WTC11 (cell line): ENCODE measurements at regions not wholly inside any gene's neighbourhood (a gene's known extent, or its start where the extent isn't known, plus 50 kb on each side); places are given as distances from the start of the nearest gene placed in this dataset.

Experiments
- ATAC-seq: fragments of 200-7000 bp; cut with Tn5 transposase; 2 replicates; pipeline ENCODE4 v1.10.0; 2021; ENCODE audit warnings: mild to moderate bottlenecking, moderate library complexity
- CTCF ChIA-PET: fragments of 300-600 bp; sonication (Branson Sonifier 250); formaldehyde crosslinking; loops from one replicate; lab custom pipeline; 2021; ENCODE audit warnings: antibody characterized with exemption; lab: Charles Lee
- POLR2A ChIA-PET: fragments of 350-600 bp; sonication (Branson Sonifier 250); formaldehyde crosslinking; loops from one replicate; lab custom pipeline; 2021; ENCODE audit warnings: antibody characterized with exemption; lab: Charles Lee
- DNase-seq: peaks from one replicate; pipeline ENCODE4 v3.0.0; 2021; ENCODE audit warnings: low spot score
- H3K27ac Mint-ChIP-seq: 2 replicates; pipeline ENCODE4 v1.8.0; 2021; ENCODE audit warnings: mixed read lengths
- H3K27me3 Mint-ChIP-seq: 2 replicates; pipeline ENCODE4 v1.8.0; 2021; ENCODE audit warnings: low read depth, mild to moderate bottlenecking, moderate library complexity, mixed read lengths
- H3K36me3 Mint-ChIP-seq: 2 replicates; pipeline ENCODE4 v1.8.0; 2021; ENCODE audit warnings: mixed read lengths
- H3K4me1 Mint-ChIP-seq: 2 replicates; pipeline ENCODE4 v1.8.0; 2022; ENCODE audit warnings: mixed read lengths
- H3K4me3 Mint-ChIP-seq: 2 replicates; pipeline ENCODE4 v1.8.0; 2021; ENCODE audit warnings: mild to moderate bottlenecking, moderate library complexity, mixed read lengths
- H3K9me3 Mint-ChIP-seq: 2 replicates; pipeline ENCODE4 v1.8.0; 2021; ENCODE audit warnings: mixed read lengths
- AR ChIP-seq: fragments of 250-450 bp; sonication (Bioruptor Pico); IDR thresholded peaks from 2 replicates; pipeline ENCODE4 v1.9.0; 2021; ENCODE audit warnings: mild to moderate bottlenecking
- CREM ChIP-seq: sonication (generic); formaldehyde crosslinking; IDR thresholded peaks from 2 replicates; pipeline ENCODE4 v1.8.1; 2022; ENCODE audit warnings: mild to moderate bottlenecking, missing genetic modification reagents, moderate library complexity
- EMX1 ChIP-seq: fragments of 250-450 bp; sonication (Bioruptor Pico); IDR thresholded peaks from 2 replicates; pipeline ENCODE4 v1.8.0; 2021; ENCODE audit warnings: mild to moderate bottlenecking
- ERG ChIP-seq: fragments of 250-450 bp; sonication (Bioruptor Pico); IDR thresholded peaks from 2 replicates; pipeline ENCODE4 v1.8.0; 2021; ENCODE audit warnings: mild to moderate bottlenecking
- ESRRA ChIP-seq: sonication (generic); formaldehyde crosslinking; IDR thresholded peaks from 2 replicates; pipeline ENCODE4 v1.8.1; 2022; ENCODE audit warnings: mild to moderate bottlenecking, missing genetic modification reagents, borderline replicate concordance
- GABPB1 ChIP-seq: sonication (generic); formaldehyde crosslinking; IDR thresholded peaks from 2 replicates; pipeline ENCODE4 v1.8.1; 2023; ENCODE audit warnings: mild to moderate bottlenecking, missing genetic modification reagents
- GRHL2 ChIP-seq: fragments of 250-450 bp; sonication (Bioruptor Pico); IDR thresholded peaks from 2 replicates; pipeline ENCODE4 v1.8.0; 2022; ENCODE audit warnings: mild to moderate bottlenecking, moderate library complexity; ENCODE audit not compliant: insufficient replicate concordance, severe bottlenecking
- IRF2 ChIP-seq: sonication (generic); formaldehyde crosslinking; IDR thresholded peaks from 2 replicates; pipeline ENCODE4 v1.8.0; 2022; ENCODE audit warnings: low read depth, missing genetic modification reagents, borderline replicate concordance
- MLX ChIP-seq: sonication (generic); formaldehyde crosslinking; IDR thresholded peaks from 2 replicates; pipeline ENCODE4 v1.8.1; 2023; ENCODE audit warnings: mild to moderate bottlenecking, missing genetic modification reagents, moderate library complexity
- TCF7 ChIP-seq: sonication (generic); formaldehyde crosslinking; IDR thresholded peaks from 2 replicates; pipeline ENCODE4 v1.8.0; 2022; ENCODE audit warnings: mild to moderate bottlenecking, low read depth, missing genetic modification reagents, moderate library complexity
- ZNF138 ChIP-seq: sonication (generic); formaldehyde crosslinking; conservative IDR thresholded peaks from 2 replicates; pipeline ENCODE4 v1.8.1; 2022; ENCODE audit warnings: mild to moderate bottlenecking, moderate library complexity, missing genetic modification reagents
- ZNF512 ChIP-seq: sonication (generic); formaldehyde crosslinking; IDR thresholded peaks from 2 replicates; pipeline ENCODE4 v1.8.1; 2022; ENCODE audit warnings: missing genetic modification reagents, borderline replicate concordance
- TF ChIP-seq, protein P1 (sequence below): sonication (generic); formaldehyde crosslinking; IDR thresholded peaks from 2 replicates; pipeline ENCODE4 v1.8.0; 2023; ENCODE audit warnings: mild to moderate bottlenecking, missing genetic modification reagents
- TF ChIP-seq, protein P2 (sequence below): sonication (generic); formaldehyde crosslinking; IDR thresholded peaks from 2 replicates; pipeline ENCODE4 v1.8.0; 2022; ENCODE audit warnings: mild to moderate bottlenecking, missing genetic modification reagents
- TF ChIP-seq, protein P3 (sequence below): sonication (generic); formaldehyde crosslinking; IDR thresholded peaks from 2 replicates; pipeline ENCODE4 v1.8.1; 2023; ENCODE audit warnings: mild to moderate bottlenecking, missing genetic modification reagents

DNA sequence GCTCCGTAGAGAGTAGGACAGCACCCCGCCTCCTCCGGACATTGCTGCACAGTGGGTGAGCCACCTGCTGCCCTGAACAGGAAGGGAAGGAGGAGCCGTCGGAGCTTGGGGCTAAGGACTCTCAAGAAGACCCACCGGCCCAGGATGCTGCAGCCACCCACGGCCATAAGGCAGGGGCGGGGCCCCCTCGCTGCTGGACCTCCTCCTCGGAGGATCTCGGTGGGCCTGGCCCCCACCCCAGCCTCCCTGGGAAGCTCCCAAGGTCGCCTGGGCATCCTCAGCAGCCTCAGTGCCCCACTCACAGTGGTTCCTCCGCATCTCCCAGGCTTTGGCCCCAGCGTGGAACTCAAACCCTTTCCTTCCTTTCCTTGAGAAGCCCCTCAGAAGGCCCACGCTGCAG, 68.6 kb upstream of the DIO3 start (continued):
- TF ChIP-seq, protein P1, sequence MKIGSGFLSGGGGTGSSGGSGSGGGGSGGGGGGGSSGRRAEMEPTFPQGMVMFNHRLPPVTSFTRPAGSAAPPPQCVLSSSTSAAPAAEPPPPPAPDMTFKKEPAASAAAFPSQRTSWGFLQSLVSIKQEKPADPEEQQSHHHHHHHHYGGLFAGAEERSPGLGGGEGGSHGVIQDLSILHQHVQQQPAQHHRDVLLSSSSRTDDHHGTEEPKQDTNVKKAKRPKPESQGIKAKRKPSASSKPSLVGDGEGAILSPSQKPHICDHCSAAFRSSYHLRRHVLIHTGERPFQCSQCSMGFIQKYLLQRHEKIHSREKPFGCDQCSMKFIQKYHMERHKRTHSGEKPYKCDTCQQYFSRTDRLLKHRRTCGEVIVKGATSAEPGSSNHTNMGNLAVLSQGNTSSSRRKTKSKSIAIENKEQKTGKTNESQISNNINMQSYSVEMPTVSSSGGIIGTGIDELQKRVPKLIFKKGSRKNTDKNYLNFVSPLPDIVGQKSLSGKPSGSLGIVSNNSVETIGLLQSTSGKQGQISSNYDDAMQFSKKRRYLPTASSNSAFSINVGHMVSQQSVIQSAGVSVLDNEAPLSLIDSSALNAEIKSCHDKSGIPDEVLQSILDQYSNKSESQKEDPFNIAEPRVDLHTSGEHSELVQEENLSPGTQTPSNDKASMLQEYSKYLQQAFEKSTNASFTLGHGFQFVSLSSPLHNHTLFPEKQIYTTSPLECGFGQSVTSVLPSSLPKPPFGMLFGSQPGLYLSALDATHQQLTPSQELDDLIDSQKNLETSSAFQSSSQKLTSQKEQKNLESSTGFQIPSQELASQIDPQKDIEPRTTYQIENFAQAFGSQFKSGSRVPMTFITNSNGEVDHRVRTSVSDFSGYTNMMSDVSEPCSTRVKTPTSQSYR: no peak
- TF ChIP-seq ERG (CRISPR knock-in tag): no peak
- TF ChIP-seq, protein P2, sequence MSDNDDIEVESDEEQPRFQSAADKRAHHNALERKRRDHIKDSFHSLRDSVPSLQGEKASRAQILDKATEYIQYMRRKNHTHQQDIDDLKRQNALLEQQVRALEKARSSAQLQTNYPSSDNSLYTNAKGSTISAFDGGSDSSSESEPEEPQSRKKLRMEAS: no peak
- TF ChIP-seq GRHL2: no peak
- TF ChIP-seq TCF7 (CRISPR knock-in tag): no peak
- no peak for TF ChIP-seq ESRRA (CRISPR knock-in tag)
- TF ChIP-seq ZNF512 (CRISPR knock-in tag): no peak
- TF ChIP-seq IRF2: no peak
- no peak for TF ChIP-seq ZNF138 (CRISPR knock-in tag)
- TF ChIP-seq CREM (CRISPR knock-in tag): no peak
- TF ChIP-seq, protein P3, sequence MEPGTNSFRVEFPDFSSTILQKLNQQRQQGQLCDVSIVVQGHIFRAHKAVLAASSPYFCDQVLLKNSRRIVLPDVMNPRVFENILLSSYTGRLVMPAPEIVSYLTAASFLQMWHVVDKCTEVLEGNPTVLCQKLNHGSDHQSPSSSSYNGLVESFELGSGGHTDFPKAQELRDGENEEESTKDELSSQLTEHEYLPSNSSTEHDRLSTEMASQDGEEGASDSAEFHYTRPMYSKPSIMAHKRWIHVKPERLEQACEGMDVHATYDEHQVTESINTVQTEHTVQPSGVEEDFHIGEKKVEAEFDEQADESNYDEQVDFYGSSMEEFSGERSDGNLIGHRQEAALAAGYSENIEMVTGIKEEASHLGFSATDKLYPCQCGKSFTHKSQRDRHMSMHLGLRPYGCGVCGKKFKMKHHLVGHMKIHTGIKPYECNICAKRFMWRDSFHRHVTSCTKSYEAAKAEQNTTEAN: no peak
- no peak for TF ChIP-seq MLX (CRISPR knock-in tag)

- ATAC-seq (no peak), DNase-seq (no peak)
- peaks cover 6% of the 10 kb centered on the region for H3K36me3 Mint-ChIP-seq
- H3K4me3 Mint-ChIP-seq: no peak overlapping the region
- CTCF ChIA-PET: interaction anchor here (2.3 kb wide), 1 partner anchor 9 kb away, joined by 14 read pairs; no protein-coding TSS in a partner anchor
- TF ChIP-seq GABPB1 (CRISPR knock-in tag): no peak
- no peak for TF ChIP-seq EMX1
- TF ChIP-seq AR (CRISPR knock-in tag): no peak
- no peak for TF ChIP-seq TCF7 (CRISPR knock-in tag)
- TF ChIP-seq ERG (CRISPR knock-in tag): no peak
- H3K4me1 Mint-ChIP-seq: peaks cover 31% of the 10 kb centered on the region
- H3K27me3 Mint-ChIP-seq: peaks cover 16% of the 10 kb centered on the region; the same call in 1 of the 2 replicates
- no peak overlapping the region for H3K27ac Mint-ChIP-seq
- H3K9me3 Mint-ChIP-seq: peaks cover 18% of the 10 kb centered on the region
- POLR2A ChIA-PET: no interaction called here
Measured at GRCh38 chr14:101494826-101495225, 66.5 kb upstream of the DIO3 start.
